ENCODE measurements at regions not wholly inside any gene's neighbourhood (a gene's known extent, or its start where the extent isn't known, plus 50 kb on each side); places are given as distances from the start of the nearest gene placed in this dataset.

DNA sequence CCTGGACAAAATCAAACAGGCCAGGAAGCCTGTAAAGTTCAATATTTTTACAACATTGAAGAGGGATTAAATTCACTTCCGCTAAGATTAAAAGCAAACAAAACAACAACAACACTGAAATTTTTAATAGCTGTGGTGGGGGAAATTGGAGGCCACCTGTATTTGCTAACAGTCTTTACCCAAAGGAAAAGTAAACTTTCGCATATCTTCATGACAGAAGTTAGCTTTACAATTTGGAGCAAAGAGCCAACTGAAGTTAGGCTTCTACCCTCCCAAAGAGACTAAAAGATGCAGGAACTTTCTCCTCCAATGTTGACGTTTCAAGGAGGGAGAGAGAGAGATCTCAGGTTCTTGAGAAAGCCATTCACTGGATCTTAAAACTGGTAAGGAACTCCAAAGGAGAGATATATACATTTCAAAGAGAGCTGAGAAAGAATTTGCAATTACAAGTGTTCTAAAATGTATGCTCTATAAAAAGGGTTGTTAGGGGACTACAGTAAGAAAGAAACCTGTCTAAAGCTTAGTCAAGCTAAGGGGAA, 349.2 kb upstream of the CDH9 start:
- TF ChIP-seq, protein P1, sequence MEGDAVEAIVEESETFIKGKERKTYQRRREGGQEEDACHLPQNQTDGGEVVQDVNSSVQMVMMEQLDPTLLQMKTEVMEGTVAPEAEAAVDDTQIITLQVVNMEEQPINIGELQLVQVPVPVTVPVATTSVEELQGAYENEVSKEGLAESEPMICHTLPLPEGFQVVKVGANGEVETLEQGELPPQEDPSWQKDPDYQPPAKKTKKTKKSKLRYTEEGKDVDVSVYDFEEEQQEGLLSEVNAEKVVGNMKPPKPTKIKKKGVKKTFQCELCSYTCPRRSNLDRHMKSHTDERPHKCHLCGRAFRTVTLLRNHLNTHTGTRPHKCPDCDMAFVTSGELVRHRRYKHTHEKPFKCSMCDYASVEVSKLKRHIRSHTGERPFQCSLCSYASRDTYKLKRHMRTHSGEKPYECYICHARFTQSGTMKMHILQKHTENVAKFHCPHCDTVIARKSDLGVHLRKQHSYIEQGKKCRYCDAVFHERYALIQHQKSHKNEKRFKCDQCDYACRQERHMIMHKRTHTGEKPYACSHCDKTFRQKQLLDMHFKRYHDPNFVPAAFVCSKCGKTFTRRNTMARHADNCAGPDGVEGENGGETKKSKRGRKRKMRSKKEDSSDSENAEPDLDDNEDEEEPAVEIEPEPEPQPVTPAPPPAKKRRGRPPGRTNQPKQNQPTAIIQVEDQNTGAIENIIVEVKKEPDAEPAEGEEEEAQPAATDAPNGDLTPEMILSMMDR (IDR thresholded peaks at IDR 0.05), result no peak
- no peak for TF ChIP-seq EZH2 (IDR thresholded peaks at IDR 0.05)
- TF ChIP-seq EZH2phosphoT487 (IDR thresholded peaks at IDR 0.05), result no peak
